SK-N-MC (cell line): ENCODE measurements at regions not wholly inside any gene's neighbourhood (a gene's known extent, or its start where the extent isn't known, plus 50 kb on each side); places are given as distances from the start of the nearest gene placed in this dataset.

Experiments
- EZH2 ChIP-seq: fragments of 200-600 bp; sonication (generic); IDR thresholded peaks from one replicate; pipeline ENCODE4 v1.6.1; 2017; ENCODE audit warnings: antibody characterized with exemption
- FOXP2 ChIP-seq: optimal IDR thresholded peaks from 2 replicates; pipeline ENCODE3; 2011; ENCODE audit warnings: mild to moderate bottlenecking, moderate library complexity; ENCODE audit not compliant: insufficient read depth; ENCODE audit errors: extremely low read length, control extremely low read depth
- POLR2AphosphoS5 ChIP-seq: IDR thresholded peaks from 2 replicates; pipeline ENCODE4 v1.6.1; 2012; ENCODE audit warnings: mild to moderate bottlenecking, low read depth, low read length, borderline replicate concordance

- TF ChIP-seq POLR2AphosphoS5 (no peak), EZH2 (no peak), FOXP2 (no peak)
Observed at GRCh38 chr4:4914965-4915845, 55.7 kb downstream of the MSX1 start.
